Neural cell (in vitro differentiated cells): ENCODE measurements at regions not wholly inside any gene's neighbourhood (a gene's known extent, or its start where the extent isn't known, plus 50 kb on each side); places are given as distances from the start of the nearest gene placed in this dataset.

Source experiments
- H2AFZ ChIP-seq: fragments of 200-600, 300-800 bp; sonication (generic), shearing (Covaris generic); 2 replicates; pipeline ENCODE4 v1.6.0; 2014; ENCODE audit warnings: low read depth, mild to moderate bottlenecking, antibody characterized with exemption, low read length, moderate library complexity
- H3F3A ChIP-seq: fragments of 200-600 bp; shearing (Covaris generic); 2 replicates; pipeline ENCODE4 v1.6.1; 2016; ENCODE audit warnings: mild to moderate bottlenecking, moderate library complexity, mixed read lengths, antibody characterized with exemption, low read length; ENCODE audit not compliant: insufficient read depth, poor library complexity, severe bottlenecking
- H3K27ac ChIP-seq: fragments of 200-600, 300-800 bp; sonication (generic), shearing (Covaris generic); 2 replicates; pipeline ENCODE4 v1.5.1; 2014; ENCODE audit warnings: mild to moderate bottlenecking, low read length, moderate library complexity
- H3K27me3 ChIP-seq: fragments of 300-800, 200-600 bp; sonication (generic), shearing (Covaris generic); 2 replicates; pipeline ENCODE4 v1.6.0; 2014; ENCODE audit warnings: mild to moderate bottlenecking, low read depth, low read length, moderate library complexity; ENCODE audit not compliant: insufficient read depth
- H3K36me3 ChIP-seq: fragments of 300-800, 200-600 bp; sonication (generic), shearing (Covaris generic); 2 replicates; pipeline ENCODE4 v1.5.1; 2014; ENCODE audit warnings: mild to moderate bottlenecking, antibody characterized with exemption, low read length, moderate library complexity; ENCODE audit not compliant: insufficient read depth
- H3K4me2 ChIP-seq: fragments of 300-800, 200-600 bp; sonication (generic), shearing (Covaris generic); 2 replicates; pipeline ENCODE4 v1.6.0; 2014; ENCODE audit warnings: mild to moderate bottlenecking, low read length
- H3K4me3 ChIP-seq: fragments of 300-800, 200-600 bp; sonication (generic), shearing (Covaris generic); 2 replicates; pipeline ENCODE4 v1.5.1; 2014; ENCODE audit warnings: mild to moderate bottlenecking, low read length, moderate library complexity
- H3K79me2 ChIP-seq: fragments of 200-600 bp; shearing (Covaris generic); replicated peaks from 2 replicates; pipeline ENCODE4 v1.6.0; 2014; ENCODE audit warnings: mild to moderate bottlenecking, low read length, moderate library complexity; ENCODE audit not compliant: insufficient read depth
- H3K9ac ChIP-seq: fragments of 300-800, 200-600 bp; sonication (generic), shearing (Covaris generic); 2 replicates; pipeline ENCODE4 v1.6.1; 2016; ENCODE audit warnings: mild to moderate bottlenecking, low read length, mixed read lengths
- H3K9me2 ChIP-seq: fragments of 200-600 bp; shearing (Covaris generic); 2 replicates; pipeline ENCODE4 v1.6.1; 2016; ENCODE audit warnings: mild to moderate bottlenecking, low read length, mixed read lengths; ENCODE audit not compliant: insufficient read depth
- H3K9me3 ChIP-seq: fragments of 200-600, 300-800 bp; sonication (generic), shearing (Covaris generic); 2 replicates; pipeline ENCODE4 v1.6.1; 2016; ENCODE audit warnings: mild to moderate bottlenecking, mixed run types, low read length, moderate library complexity, mixed read lengths
- H4K20me1 ChIP-seq: fragments of 200-600 bp; shearing (Covaris generic); 2 replicates; pipeline ENCODE4 v1.6.1; 2016; ENCODE audit warnings: mild to moderate bottlenecking, mixed run types; ENCODE audit not compliant: insufficient read depth
- CTCF ChIP-seq: fragments of 450-650 bp; IDR thresholded peaks from 2 replicates; pipeline ENCODE4 v1.5.1; 2014; ENCODE audit warnings: antibody characterized with exemption, mild to moderate bottlenecking, moderate library complexity; ENCODE audit not compliant: poor library complexity, severe bottlenecking
- EP300 ChIP-seq: fragments of 450-650 bp; conservative IDR thresholded peaks from 2 replicates; pipeline ENCODE4 v1.6.1; 2014; ENCODE audit warnings: antibody characterized with exemption, mild to moderate bottlenecking, moderate library complexity; ENCODE audit not compliant: poor library complexity, severe bottlenecking
- EZH2 ChIP-seq: fragments of 200-600, 300-800 bp; shearing (Covaris generic), sonication (generic); IDR thresholded peaks from 2 replicates; pipeline ENCODE4 v1.6.1; 2014; ENCODE audit warnings: antibody characterized with exemption, low read length, borderline replicate concordance, mild to moderate bottlenecking; ENCODE audit not compliant: insufficient read depth, poor library complexity, severe bottlenecking
- MXI1 ChIP-seq: fragments of 450-650 bp; conservative IDR thresholded peaks from 2 replicates; pipeline ENCODE4 v1.6.1; 2014; ENCODE audit warnings: antibody characterized with exemption, mild to moderate bottlenecking; ENCODE audit not compliant: poor library complexity, severe bottlenecking
- POLR2AphosphoS5 ChIP-seq: IDR thresholded peaks from 2 replicates; pipeline ENCODE4 v1.6.1; 2012
- RAD21 ChIP-seq: fragments of 450-650 bp; conservative IDR thresholded peaks from 2 replicates; pipeline ENCODE4 v1.6.1; 2014; ENCODE audit warnings: antibody characterized with exemption, mild to moderate bottlenecking, moderate library complexity
- REST ChIP-seq: IDR thresholded peaks from 2 replicates; pipeline ENCODE4 v1.6.1; 2012; ENCODE audit warnings: borderline replicate concordance
- SMC3 ChIP-seq: fragments of 450-650 bp; conservative IDR thresholded peaks from 2 replicates; pipeline ENCODE4 v1.6.1; 2014; ENCODE audit warnings: antibody characterized with exemption, mild to moderate bottlenecking, moderate library complexity; ENCODE audit not compliant: poor library complexity
- TAF1 ChIP-seq: IDR thresholded peaks from 2 replicates; pipeline ENCODE4 v1.6.1; 2012; ENCODE audit warnings: low read depth

- H3K36me3 ChIP-seq = no peaks in the 10 kb centered on the region
- H3F3A ChIP-seq = no peaks in the 10 kb centered on the region
- no peak overlapping the region for H3K4me3 ChIP-seq
- H3K4me2 ChIP-seq = no peak overlapping the region
- H3K27me3 ChIP-seq = no peaks in the 10 kb centered on the region
- no peak overlapping the region for H3K9ac ChIP-seq
- no peak overlapping the region for H3K27ac ChIP-seq
- no peaks in the 10 kb centered on the region for H3K9me2 ChIP-seq
- no peaks in the 10 kb centered on the region for H3K79me2 ChIP-seq
- H4K20me1 ChIP-seq = no peaks in the 10 kb centered on the region
- no peak for TF ChIP-seq RAD21
- TF ChIP-seq EZH2 = no peak
- no peak for TF ChIP-seq TAF1
- TF ChIP-seq SMC3 = no peak
- TF ChIP-seq MXI1 = no peak
- no peak for TF ChIP-seq EP300
- TF ChIP-seq REST = no peak
- no peaks in the 10 kb centered on the region for H3K9me3 ChIP-seq
- H2AFZ ChIP-seq = no peak overlapping the region
Observed at GRCh38 chr18:55811925-55812324, 223.9 kb upstream of the TCF4 start.

GRCh38 chr18:55805666-55806065 is 217.7 kb upstream of the TCF4 start:
- Histone ChIP-seq H3K36me3 (no peaks in the 10 kb centered on the region), H3K9me3 (no peaks in the 10 kb centered on the region), H3K4me2 (no peak overlapping the region)

More at GRCh38 chr18:55805666-55806065, 217.7 kb upstream of the TCF4 start:
- Histone ChIP-seq H2AFZ (no peak overlapping the region), H3K27me3 (no peaks in the 10 kb centered on the region), H3K9me2 (no peaks in the 10 kb centered on the region), H4K20me1 (no peaks in the 10 kb centered on the region), H3K79me2 (no peaks in the 10 kb centered on the region), H3K9ac (no peak overlapping the region), H3K4me3 (no peak overlapping the region), H3K27ac (no peak overlapping the region), H3F3A (no peaks in the 10 kb centered on the region)
- TF ChIP-seq REST (no peak), EZH2 (no peak), RAD21 (no peak), TAF1 (no peak), EP300 (no peak), POLR2AphosphoS5 (no peak), SMC3 (no peak), MXI1 (no peak), CTCF (no peak)
